Erythroblast (primary cell): ENCODE measurements at regions not wholly inside any gene's neighbourhood (a gene's known extent, or its start where the extent isn't known, plus 50 kb on each side); places are given as distances from the start of the nearest gene placed in this dataset.

Experiments
- GATA1 ChIP-seq: IDR thresholded peaks from 2 replicates; pipeline ENCODE4 v1.6.1; 2011; ENCODE audit warnings: low read depth, mild to moderate bottlenecking, control low read depth, low read length, moderate library complexity
- POLR2A ChIP-seq: IDR thresholded peaks from 2 replicates; pipeline ENCODE4 v1.6.1; 2011; ENCODE audit warnings: mild to moderate bottlenecking, low read length

- no peak for TF ChIP-seq POLR2A
- TF ChIP-seq GATA1: no peak
These were observed 155.4 kb upstream of the PARD3B start for GRCh38 chr2:204389856-204390255.
